NCI-H1048 (cell line): ENCODE measurements at regions not wholly inside any gene's neighbourhood (a gene's known extent, or its start where the extent isn't known, plus 50 kb on each side); places are given as distances from the start of the nearest gene placed in this dataset.

ENCODE experiments used
- DNase-seq: peaks from one replicate; lab custom pipeline; 2025; lab: John Stamatoyannopoulos, UW

GRCh38 chr1:221915764-221916163 lies 173.9 kb upstream of the DUSP10 start:
- no peak for DNase-seq

GRCh38 chr1:221913351-221913892 lies 171.5 kb upstream of the DUSP10 start:
- DNase-seq = no peak

- DNase-seq = no peak
These were observed 170.3 kb upstream of the DUSP10 start for GRCh38 chr1:221912230-221912629.

- no peak for DNase-seq
These were observed 169.8 kb upstream of the DUSP10 start for GRCh38 chr1:221911714-221912113.

DNA sequence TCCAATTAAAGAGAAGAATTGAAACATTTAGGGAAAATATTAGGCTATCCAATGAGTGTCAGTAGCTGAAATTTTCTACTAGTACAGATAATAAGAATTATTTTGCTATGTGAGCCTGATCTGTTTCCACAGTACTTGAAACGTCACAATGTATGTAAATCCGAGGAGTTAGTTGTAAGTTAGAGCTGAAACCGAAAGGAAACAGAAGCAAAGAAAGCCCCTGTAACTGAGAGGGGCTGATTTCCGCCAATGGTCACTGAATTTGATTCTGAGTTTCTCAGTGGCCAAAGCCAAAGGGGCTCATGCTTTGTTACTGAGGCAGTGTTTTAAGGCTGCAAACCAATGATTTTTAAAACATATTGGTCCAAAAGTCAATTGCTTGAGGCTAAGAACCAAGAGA lies 168.3 kb upstream of the DUSP10 start:
- no peak for DNase-seq

GRCh38 chr1:221908573-221908972 lies 166.7 kb upstream of the DUSP10 start:
- DNase-seq = no peak

GRCh38 chr1:221907166-221907932 lies 165.5 kb upstream of the DUSP10 start:
- DNase-seq = no peak

GRCh38 chr1:221905802-221906201 lies 163.9 kb upstream of the DUSP10 start:
- DNase-seq = no peak

GRCh38 chr1:221904319-221904718 lies 162.4 kb upstream of the DUSP10 start:
- DNase-seq = no peak

GRCh38 chr1:221903594-221903993 lies 161.7 kb upstream of the DUSP10 start:
- no peak for DNase-seq

- no peak for DNase-seq
These were observed 161.1 kb upstream of the DUSP10 start for GRCh38 chr1:221902961-221903360.

GRCh38 chr1:221900678-221901077 lies 158.8 kb upstream of the DUSP10 start:
- no peak for DNase-seq

GRCh38 chr1:221897321-221897721 lies 155.4 kb upstream of the DUSP10 start:
- no peak for DNase-seq

- DNase-seq = no peak
These were observed 150.5 kb upstream of the DUSP10 start for GRCh38 chr1:221892301-221892830.

GRCh38 chr1:221891708-221892107 lies 149.8 kb upstream of the DUSP10 start:
- no peak for DNase-seq

- no peak for DNase-seq
These were observed 146.9 kb upstream of the DUSP10 start for GRCh38 chr1:221888801-221889200.

DNA sequence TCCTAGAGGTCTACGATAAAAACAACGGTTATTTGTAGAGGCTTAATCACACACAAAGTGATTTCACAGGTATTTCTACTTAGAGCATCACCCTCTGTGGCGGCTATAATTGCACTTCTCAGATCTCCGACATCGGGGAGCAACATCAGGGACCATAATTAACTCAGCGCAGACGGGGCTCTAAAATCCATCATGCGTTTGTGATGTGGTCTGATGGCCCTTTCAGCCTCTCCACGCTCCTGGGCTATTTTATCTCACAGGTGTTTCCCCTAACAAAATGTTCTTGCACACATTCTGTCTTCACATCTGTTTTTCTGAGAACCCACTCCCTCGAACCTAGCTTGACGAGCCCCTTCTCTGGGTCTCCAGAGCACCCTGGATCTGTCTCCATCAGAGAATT lies 146.3 kb upstream of the DUSP10 start:
- DNase-seq = no peak

DNA sequence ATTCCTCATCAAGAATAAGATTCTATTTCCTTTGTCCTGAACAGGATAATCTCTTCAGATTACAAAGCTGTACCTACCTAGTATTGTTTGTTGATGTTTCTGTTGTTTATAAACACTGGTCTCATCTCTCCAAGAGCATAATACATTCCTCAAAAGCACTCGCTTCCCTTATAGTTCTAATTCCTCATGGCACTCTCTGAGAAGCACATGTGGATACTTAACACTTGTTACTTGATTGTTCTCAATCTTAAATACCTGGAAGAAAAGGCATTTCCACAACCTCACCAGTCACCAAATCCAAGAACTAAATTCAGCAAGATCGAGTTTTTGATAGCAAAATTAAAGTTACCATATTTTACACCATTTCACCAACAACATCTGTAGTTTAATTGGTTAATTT lies 145.9 kb upstream of the DUSP10 start:
- DNase-seq = no peak

DNA sequence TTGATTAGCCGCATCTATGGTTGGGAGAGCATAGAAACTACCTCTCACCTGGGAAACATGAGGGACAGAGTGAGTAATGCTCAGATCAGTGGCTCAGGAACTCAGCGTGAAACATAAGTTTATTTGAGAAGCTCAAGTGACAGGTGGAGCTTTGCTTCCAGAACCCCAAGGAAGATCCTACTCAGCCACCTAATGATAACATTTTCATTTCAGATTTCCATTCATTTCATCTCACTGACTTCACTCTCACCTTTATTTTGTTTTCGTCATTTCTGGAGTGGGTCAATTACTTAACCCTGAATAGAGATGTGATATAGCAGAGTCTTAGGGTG lies 145.5 kb upstream of the DUSP10 start:
- no peak for DNase-seq

- DNase-seq = no peak
These were observed 145.0 kb upstream of the DUSP10 start for GRCh38 chr1:221886743-221887414.

GRCh38 chr1:221886311-221886710 lies 144.4 kb upstream of the DUSP10 start:
- no peak for DNase-seq

GRCh38 chr1:221884821-221885220 lies 142.9 kb upstream of the DUSP10 start:
- DNase-seq = no peak
